OCI-M1 (cell line): ENCODE measurements at regions not wholly inside any gene's neighbourhood (a gene's known extent, or its start where the extent isn't known, plus 50 kb on each side); places are given as distances from the start of the nearest gene placed in this dataset.
"Not testable (repeated sequence)": the region's sequence is repeated elsewhere in the genome, so short reads cannot be mapped to it uniquely, and the experiment has no call there.

Experiments
- DNase-seq: peaks from one replicate; lab custom pipeline; 2025; lab: John Stamatoyannopoulos, UW

DNA sequence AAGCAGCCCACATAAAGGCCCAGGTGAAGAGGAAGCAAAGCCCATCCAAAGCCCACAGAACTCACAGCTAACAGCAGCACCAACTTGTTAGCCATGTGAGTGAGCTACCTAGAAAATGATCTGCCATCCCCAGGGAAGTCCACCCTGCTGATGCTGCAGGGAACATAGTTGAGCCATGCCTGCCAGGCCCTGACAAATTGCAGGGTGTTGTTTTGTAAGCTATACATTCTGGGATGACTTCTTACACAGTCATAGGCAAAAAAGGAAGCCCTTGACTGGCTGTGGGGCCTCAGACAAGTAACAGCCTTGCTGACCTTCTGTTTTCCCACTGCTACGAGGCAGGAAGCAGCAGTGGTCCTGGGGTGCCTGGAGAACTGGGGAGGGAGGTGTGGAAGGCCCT lies 262.7 kb downstream of the MATN1 start:
- DNase-seq = no peak

DNA sequence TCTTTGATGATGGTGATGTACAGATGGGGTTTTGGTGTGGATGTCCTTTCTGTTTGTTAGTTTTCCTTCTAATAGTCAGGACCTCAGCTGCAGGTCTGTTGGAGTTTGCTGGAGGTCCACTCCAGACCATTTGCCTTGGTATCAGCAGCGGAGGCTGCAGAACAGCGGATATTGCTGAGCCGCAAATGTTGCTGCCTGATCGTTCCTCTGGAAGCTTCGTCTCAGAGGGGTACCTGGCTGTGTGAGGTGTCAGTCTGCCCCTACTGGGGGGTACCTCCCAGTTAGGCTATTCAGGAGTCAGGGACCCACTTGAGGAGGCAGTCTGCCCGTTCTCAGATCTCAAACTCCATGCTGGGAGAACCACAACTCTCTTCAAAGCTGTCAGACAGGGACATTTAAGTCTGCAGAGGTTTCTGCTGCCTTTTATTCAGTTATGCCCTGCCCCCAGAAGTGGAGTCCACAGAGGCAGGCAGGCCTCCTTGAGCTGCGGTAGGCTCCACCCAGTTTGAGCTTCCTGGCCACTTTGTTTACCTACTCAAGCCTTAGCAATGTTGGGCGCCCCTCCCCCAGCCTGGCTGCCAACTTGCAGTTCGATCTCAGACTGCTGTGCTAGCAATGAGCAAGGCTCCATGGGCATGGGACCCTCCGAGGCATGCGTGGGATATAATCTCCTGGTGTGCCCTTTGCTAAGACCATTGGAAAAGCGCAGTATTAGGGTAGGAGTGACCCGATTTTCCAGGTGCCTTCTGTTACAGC lies 264.5 kb downstream of the MATN1 start:
- DNase-seq = not testable (repeated sequence)

GRCh38 chr1:30452925-30453324 lies 270.5 kb downstream of the MATN1 start:
- no peak for DNase-seq

- no peak for DNase-seq
Measured at GRCh38 chr1:30452170-30452569, 271.2 kb downstream of the MATN1 start.

DNA sequence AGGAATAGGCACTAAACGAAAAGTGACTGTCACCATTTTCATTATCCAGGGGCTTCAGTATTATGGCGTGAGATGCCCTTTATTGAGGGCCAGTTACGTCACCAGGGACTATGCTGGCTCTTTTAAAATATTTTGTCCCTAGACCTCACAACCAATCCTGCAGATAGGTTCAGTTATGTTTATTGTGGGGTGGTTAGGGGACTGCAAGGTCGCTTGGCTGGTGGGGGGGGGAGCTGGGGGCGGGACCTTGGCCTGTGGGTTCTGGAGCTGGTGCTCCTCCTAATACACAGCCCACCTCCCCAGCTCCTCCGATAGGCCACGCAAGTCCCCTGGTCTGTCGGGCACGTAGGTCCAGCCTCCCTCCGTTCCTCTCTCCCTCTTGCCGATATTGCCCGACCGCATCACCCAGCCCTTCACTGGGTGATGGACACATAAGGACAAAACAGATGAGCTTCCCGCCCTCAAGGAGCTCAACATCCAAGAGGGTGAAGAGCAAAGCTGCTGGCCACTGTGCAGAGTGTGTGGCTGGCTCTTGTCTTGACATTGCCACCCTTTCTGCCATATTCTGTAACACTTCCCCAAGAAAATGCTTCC lies 271.8 kb downstream of the MATN1 start:
- no peak for DNase-seq

- DNase-seq = no peak
Measured at GRCh38 chr1:30450818-30451233, 272.6 kb downstream of the MATN1 start.

- DNase-seq = no peak
Measured at GRCh38 chr1:30450148-30450817, 273.1 kb downstream of the MATN1 start.

GRCh38 chr1:30449428-30450147 lies 273.8 kb downstream of the MATN1 start:
- no peak for DNase-seq

DNA sequence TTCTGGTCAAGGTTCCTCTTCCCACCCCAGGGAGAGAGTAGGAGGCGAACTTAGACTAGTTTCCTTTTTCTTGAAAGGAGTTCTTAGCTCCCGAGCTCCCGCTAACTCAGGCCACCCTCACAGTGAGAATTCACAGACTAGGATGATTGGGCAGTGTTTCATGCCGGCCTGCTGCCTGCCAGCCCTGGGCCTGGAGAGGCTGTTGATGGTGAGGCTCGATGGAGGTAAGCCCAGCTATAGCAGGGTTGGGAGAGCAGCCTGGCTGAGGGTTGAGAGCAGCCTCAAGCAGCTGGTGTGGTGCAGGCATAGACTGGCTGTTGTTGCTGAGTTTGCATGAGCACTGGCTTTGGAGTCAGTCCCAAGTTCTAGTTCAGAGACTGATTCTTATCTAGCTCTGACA lies 274.4 kb downstream of the MATN1 start:
- DNase-seq = no peak

DNA sequence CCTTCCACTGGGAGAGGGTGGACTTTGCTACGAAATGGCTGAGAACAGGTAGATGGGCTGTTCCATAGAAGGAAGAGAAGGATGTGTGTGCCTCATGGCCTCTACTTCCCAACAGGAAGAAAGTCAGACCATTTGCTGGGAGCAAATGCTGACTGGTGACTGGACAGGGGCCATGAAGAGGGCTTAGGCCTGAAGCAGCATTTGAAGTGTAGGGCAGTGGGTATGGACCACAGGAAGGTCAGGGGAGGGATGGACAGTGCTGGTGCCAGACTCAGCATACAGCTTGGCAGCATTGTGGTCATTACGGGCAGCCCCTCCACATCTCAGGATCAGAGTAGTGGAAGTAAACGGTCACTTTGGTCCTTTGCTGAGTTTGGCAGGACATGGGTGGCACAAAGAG lies 275.7 kb downstream of the MATN1 start:
- DNase-seq = no peak

DNA sequence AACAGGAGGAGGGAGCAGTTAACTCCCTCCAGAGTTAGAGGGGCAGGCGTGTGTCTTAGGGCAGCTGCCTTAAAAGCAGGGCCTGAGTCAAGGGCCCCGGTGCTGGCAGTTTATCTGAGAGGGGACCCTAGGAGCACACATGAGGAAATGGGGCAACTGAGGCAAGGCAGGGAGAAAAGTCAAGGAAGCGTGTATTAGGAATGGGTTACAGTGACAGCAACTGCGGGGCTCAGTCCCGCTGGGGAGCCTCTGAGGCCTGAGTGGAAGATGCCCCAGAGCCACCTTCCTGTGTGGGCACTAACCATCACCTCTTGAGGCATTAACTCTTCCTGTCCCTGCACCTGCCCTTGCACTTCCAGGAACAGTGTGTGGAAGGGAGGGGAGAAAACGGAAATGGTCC lies 276.3 kb downstream of the MATN1 start:
- no peak for DNase-seq

DNA sequence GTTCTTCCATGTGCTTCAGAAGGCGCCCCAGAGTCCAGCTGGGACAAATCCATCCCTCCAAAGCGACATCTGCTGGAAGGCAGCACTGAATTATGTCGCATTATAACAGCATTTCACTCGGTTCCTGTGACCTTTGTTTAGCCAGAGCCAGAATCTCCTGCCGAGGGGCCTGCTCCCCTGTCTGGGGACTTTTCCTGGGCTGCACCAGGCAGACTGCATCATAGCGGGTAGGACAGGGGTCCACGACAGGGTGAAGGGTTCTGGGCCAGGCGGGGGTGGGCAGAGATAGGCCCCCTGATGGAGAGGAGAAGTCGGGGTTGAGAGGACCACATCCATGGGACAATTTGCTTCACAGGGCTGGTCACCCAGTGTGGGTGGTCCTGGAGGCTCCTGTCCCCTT lies 276.9 kb downstream of the MATN1 start:
- no peak for DNase-seq

- no peak for DNase-seq
Measured at GRCh38 chr1:30446095-30446494, 277.3 kb downstream of the MATN1 start.

GRCh38 chr1:30445449-30445848 lies 277.9 kb downstream of the MATN1 start:
- DNase-seq = no peak

- no peak for DNase-seq
Measured at GRCh38 chr1:30444850-30445249, 278.5 kb downstream of the MATN1 start.

DNA sequence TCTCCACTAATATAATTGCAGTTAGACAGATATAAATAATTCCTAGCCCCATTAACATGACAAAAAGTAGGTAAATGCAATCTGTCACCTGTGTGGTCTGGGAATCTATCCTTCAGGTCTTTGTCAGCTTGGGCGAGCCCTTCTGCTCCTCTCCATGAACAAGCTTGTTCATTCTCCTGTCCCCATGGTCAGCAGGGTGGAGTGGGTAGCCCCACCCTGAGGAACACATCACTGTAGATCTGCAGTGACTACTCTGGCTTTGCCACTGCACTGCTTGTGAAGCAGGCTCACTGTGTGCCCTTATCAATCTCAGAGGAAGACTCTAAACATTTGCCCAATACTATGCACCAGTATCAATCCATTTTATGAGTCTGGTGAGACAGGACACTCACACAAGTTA lies 279.0 kb downstream of the MATN1 start:
- DNase-seq = no peak

DNA sequence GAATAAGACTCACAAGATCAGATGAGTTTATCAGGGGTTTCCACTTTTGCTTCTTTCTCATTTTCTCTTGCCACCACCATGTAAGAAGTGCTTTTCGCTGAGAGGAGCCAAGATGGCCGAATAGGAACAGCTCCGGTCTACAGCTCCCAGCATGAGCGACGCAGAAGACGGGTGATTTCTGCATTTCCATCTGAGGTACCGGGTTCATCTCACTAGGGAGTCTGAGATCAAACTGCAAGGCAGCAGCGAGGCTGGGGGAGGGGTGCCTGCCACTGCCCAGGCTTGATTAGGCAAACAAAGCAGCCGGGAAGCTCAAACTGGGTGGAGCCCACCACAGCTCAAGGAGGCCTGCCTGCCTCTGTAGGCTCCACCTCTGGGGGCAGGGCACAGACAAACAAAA lies 285.1 kb downstream of the MATN1 start:
- not testable (repeated sequence) for DNase-seq

DNA sequence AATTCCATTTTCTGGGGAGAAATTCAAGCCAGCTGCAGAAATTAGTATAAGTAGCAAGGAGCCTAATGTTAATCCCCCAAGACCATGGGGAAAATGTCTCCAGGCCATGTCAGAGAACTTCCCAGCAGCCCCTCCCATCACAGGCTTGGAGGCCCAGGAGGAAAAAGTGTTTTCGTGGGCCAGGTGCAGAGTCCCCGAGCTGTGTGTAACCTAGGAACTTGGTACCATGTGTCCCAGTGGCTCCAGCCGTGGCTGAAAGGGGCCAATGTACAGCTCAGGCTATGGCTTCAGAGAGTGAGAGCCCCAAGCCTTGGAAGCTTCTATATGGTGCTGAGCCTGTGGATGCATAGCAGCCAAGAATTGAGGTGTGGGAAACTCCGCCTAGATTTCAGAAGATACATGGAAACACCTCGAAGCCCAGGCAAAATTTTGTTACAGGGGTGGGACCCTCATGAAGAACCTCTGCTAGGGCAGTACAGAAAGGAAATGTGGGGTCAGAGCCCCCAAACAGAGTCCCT lies 286.3 kb downstream of the MATN1 start:
- no peak for DNase-seq

GRCh38 chr1:30427545-30427944 lies 295.8 kb downstream of the MATN1 start:
- DNase-seq = no peak

- DNase-seq = no peak
Measured at GRCh38 chr1:30425046-30425445, 298.3 kb downstream of the MATN1 start.

DNA sequence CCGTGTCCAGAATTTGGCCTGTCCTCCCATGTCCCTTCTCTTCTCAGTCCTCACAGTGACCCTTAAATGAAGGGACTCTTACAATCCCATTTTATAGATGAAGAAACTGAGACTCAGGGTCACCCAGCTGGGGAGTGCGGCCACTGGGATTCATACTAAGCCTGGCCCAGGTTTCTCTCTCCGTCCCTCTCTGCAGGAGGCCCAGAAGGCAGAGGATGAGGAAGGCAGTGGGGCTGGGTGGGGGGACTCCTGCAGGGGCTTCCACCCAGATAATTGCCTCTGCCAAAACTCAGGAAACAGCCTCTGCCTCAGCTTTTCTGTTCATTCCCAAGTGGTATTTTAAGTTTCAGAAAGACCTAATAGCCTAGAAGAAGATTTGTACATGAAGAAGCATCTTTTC lies 299.8 kb downstream of the MATN1 start:
- DNase-seq = no peak

GRCh38 chr1:30422251-30422650 lies 301.1 kb downstream of the MATN1 start:
- DNase-seq = no peak
